ENCODE measurements at regions not wholly inside any gene's neighbourhood (a gene's known extent, or its start where the extent isn't known, plus 50 kb on each side); places are given as distances from the start of the nearest gene placed in this dataset.

DNA sequence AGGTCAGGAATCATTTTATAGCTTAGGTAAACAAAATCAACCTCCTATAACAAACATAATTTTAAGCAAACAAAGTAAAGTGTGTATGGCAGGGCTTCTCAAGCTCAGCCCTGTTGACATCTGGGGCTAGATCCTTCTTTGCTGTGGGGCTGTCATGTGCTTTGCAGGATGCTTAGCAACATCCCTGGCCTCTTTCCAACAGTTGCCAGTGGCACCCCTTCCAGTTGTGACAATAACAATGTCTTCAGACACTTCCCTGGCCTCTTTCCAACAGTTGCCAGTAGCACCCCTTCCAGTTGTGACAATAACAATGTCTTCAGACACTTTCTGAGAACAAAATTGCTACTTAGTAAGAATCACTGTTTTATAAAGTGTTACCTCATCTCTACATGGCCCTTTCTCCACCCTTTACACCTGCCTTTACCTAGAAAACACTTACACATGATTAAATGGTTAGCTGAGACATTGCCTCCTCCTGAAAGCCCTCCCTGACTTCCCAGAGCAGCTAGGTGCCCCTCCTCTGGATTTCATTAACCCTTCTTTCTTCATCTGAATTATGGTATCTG, 194.0 kb upstream of the LMCD1 start:
- Histone ChIP-seq H3K27me3 (ENCODE audit: control insufficient read depth, insufficient read depth, low read length) (no peaks in the 10 kb centered on the region), H3K27ac (ENCODE audit: insufficient read depth, low read length) (no peak overlapping the region), H3K9me3 (ENCODE audit: control insufficient read depth, insufficient read depth, low read depth, low read length) (no peaks in the 10 kb centered on the region), H3K4me3 (replicated peaks in 1 of 4; ENCODE audit: control extremely low read depth in 1 of 4, insufficient read depth in 1 of 4, low read depth in 3 of 4, low read length in 4 of 4) (no peak overlapping the region), H3K9ac (ENCODE audit: insufficient read depth, low read length) (no peak overlapping the region), H3K4me2 (ENCODE audit: extremely low read depth, insufficient read depth, low read length) (no peak overlapping the region), H3K36me3 (ENCODE audit: control insufficient read depth, insufficient read depth, low read length) (no peaks in the 10 kb centered on the region), H3K4me1 (ENCODE audit: control insufficient read depth, extremely low read depth, insufficient read depth, low read length) (no peaks in the 10 kb centered on the region), H4K20me1 (ENCODE audit: control insufficient read depth, extremely low read depth, insufficient read depth, low read length) (no peaks in the 10 kb centered on the region), H3K79me2 (ENCODE audit: control insufficient read depth, insufficient read depth, low read length) (no peaks in the 10 kb centered on the region), H2AFZ (ENCODE audit: low read length) (no peak overlapping the region)
- no peak for TF ChIP-seq EZH2 (IDR thresholded peaks at IDR 0.05; ENCODE audit: low read length, missing control alignments)
- TF ChIP-seq, protein P1, sequence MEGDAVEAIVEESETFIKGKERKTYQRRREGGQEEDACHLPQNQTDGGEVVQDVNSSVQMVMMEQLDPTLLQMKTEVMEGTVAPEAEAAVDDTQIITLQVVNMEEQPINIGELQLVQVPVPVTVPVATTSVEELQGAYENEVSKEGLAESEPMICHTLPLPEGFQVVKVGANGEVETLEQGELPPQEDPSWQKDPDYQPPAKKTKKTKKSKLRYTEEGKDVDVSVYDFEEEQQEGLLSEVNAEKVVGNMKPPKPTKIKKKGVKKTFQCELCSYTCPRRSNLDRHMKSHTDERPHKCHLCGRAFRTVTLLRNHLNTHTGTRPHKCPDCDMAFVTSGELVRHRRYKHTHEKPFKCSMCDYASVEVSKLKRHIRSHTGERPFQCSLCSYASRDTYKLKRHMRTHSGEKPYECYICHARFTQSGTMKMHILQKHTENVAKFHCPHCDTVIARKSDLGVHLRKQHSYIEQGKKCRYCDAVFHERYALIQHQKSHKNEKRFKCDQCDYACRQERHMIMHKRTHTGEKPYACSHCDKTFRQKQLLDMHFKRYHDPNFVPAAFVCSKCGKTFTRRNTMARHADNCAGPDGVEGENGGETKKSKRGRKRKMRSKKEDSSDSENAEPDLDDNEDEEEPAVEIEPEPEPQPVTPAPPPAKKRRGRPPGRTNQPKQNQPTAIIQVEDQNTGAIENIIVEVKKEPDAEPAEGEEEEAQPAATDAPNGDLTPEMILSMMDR (conservative IDR thresholded peaks at IDR 0.05 in 1 of 2, IDR thresholded peaks at IDR 0.05 in 1 of 2; ENCODE audit: low read depth in 1 of 2, low read length in 2 of 2) = no peak
- no peak for DNase-seq (ENCODE audit: low read depth in 2 of 2)

DNA sequence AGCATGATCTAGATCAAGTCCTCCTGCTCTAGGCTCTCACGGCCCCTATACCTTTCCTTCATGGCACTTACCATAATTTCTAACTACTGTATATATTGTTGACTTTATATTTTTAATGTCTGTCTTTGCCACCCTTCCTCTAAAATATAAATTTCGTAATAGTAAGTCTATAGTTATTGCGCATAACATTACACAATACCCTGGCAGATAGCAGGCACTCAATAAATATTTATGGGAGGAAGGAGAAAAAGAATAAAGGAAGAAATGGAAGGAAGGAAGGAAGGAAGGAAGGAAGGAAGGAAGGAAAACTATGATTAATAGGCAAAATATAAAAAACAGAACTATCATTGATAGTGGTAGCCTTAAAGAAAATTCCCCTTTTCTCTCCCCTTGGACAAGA, 190.3 kb upstream of the LMCD1 start:
- H3K4me2 ChIP-seq (ENCODE audit: extremely low read depth, insufficient read depth, low read length) = no peak overlapping the region
- no peaks in the 10 kb centered on the region for H3K4me1 ChIP-seq (ENCODE audit: control insufficient read depth, extremely low read depth, insufficient read depth, low read length)
- TF ChIP-seq EZH2 (IDR thresholded peaks at IDR 0.05; ENCODE audit: low read length, missing control alignments) = no peak
- TF ChIP-seq, protein P1 (conservative IDR thresholded peaks at IDR 0.05 in 1 of 2, IDR thresholded peaks at IDR 0.05 in 1 of 2; ENCODE audit: low read depth in 1 of 2, low read length in 2 of 2) = no peak
- H3K79me2 ChIP-seq (ENCODE audit: control insufficient read depth, insufficient read depth, low read length) = no peaks in the 10 kb centered on the region
- H3K9me3 ChIP-seq (ENCODE audit: control insufficient read depth, insufficient read depth, low read depth, low read length) = no peaks in the 10 kb centered on the region
- H3K27me3 ChIP-seq (ENCODE audit: control insufficient read depth, insufficient read depth, low read length) = no peaks in the 10 kb centered on the region
- H3K9ac ChIP-seq (ENCODE audit: insufficient read depth, low read length) = no peak overlapping the region
- no peak overlapping the region for H2AFZ ChIP-seq (ENCODE audit: low read length)
- no peak overlapping the region for H3K4me3 ChIP-seq (replicated peaks in 1 of 4; ENCODE audit: control extremely low read depth in 1 of 4, insufficient read depth in 1 of 4, low read depth in 3 of 4, low read length in 4 of 4)
- H3K36me3 ChIP-seq (ENCODE audit: control insufficient read depth, insufficient read depth, low read length) = no peaks in the 10 kb centered on the region
- H3K27ac ChIP-seq (ENCODE audit: insufficient read depth, low read length) = no peak overlapping the region
- no peaks in the 10 kb centered on the region for H4K20me1 ChIP-seq (ENCODE audit: control insufficient read depth, extremely low read depth, insufficient read depth, low read length)
- DNase-seq (ENCODE audit: low read depth in 2 of 2) = no peak

DNA sequence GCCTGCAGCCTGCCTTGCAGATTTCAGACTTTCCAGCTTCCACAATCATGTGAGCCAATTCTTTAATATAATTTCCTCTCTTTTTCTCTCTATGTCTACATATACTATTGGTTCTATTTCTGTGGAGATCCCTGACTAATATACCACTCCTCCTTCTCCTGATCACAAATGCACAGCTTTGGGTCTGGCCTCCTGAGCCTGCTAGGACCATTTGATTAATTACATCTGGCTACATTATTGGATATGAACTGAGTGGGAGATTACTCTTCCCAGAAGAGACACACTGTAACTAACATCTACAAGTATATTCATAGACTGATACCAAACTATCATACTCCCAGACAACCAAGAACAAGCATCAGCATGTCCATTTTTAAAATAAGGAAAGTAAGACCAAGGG, 188.9 kb upstream of the LMCD1 start:
- no peak for TF ChIP-seq EZH2 (IDR thresholded peaks at IDR 0.05; ENCODE audit: low read length, missing control alignments)
- TF ChIP-seq, protein P1 (conservative IDR thresholded peaks at IDR 0.05 in 1 of 2, IDR thresholded peaks at IDR 0.05 in 1 of 2; ENCODE audit: low read depth in 1 of 2, low read length in 2 of 2) = no peak
- Histone ChIP-seq H4K20me1 (ENCODE audit: control insufficient read depth, extremely low read depth, insufficient read depth, low read length) (no peaks in the 10 kb centered on the region), H2AFZ (ENCODE audit: low read length) (no peak overlapping the region)

More for the DNA sequence above, 188.9 kb upstream of the LMCD1 start:
- Histone ChIP-seq H3K4me3 (replicated peaks in 1 of 4; ENCODE audit: control extremely low read depth in 1 of 4, insufficient read depth in 1 of 4, low read depth in 3 of 4, low read length in 4 of 4) (no peak overlapping the region), H3K27me3 (ENCODE audit: control insufficient read depth, insufficient read depth, low read length) (no peaks in the 10 kb centered on the region), H3K9me3 (ENCODE audit: control insufficient read depth, insufficient read depth, low read depth, low read length) (no peaks in the 10 kb centered on the region), H3K9ac (ENCODE audit: insufficient read depth, low read length) (no peak overlapping the region), H3K27ac (ENCODE audit: insufficient read depth, low read length) (no peak overlapping the region), H3K4me2 (ENCODE audit: extremely low read depth, insufficient read depth, low read length) (no peak overlapping the region), H3K36me3 (ENCODE audit: control insufficient read depth, insufficient read depth, low read length) (no peaks in the 10 kb centered on the region), H3K4me1 (ENCODE audit: control insufficient read depth, extremely low read depth, insufficient read depth, low read length) (no peaks in the 10 kb centered on the region), H3K79me2 (ENCODE audit: control insufficient read depth, insufficient read depth, low read length) (no peaks in the 10 kb centered on the region)
- DNase-seq (ENCODE audit: low read depth in 2 of 2) = no peak
